ENCODE measurements at regions not wholly inside any gene's neighbourhood (a gene's known extent, or its start where the extent isn't known, plus 50 kb on each side); places are given as distances from the start of the nearest gene placed in this dataset.
"Not testable (repeated sequence)": the region's sequence is repeated elsewhere in the genome, so short reads cannot be mapped to it uniquely, and the experiment has no call there.

DNA sequence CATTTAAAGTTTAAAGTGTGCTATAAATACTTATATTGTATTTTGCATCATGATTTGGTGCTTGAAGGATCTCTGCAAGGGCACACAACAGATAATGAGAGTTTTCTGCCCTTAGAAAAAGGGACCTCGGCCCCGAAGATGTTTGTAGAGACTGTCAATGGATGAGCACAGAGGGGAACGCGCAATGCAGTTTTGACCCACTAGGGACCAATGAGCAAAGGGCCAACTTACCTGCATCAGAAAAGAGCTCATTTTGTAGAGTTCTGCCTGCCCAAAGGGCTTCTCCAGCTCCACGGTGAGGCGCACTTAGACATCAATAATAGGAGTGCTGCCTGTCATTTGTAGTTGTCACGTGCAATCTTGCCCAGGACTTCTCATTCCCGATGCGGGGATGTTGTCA is 91.1 kb downstream of the BUB3 start:
- Histone ChIP-seq H3K4me1 (replicated peaks) (no peaks in the 10 kb centered on the region), H3K9me3 (no peaks in the 10 kb centered on the region), H3K4me3 (no peak overlapping the region), H3K27ac (no peak overlapping the region), H3K36me3 (no peaks in the 10 kb centered on the region), H3K27me3 (replicated peaks; ENCODE audit: insufficient read depth) (no peaks in the 10 kb centered on the region)
- TF ChIP-seq CTCF (IDR thresholded peaks at IDR 0.05) (no peak), POLR2AphosphoS5 (IDR thresholded peaks at IDR 0.05) (no peak), POLR2A (IDR thresholded peaks at IDR 0.05) (no peak)
- intact Hi-C loops (cut with DNase I), result no loop called here
- 92% methylated on average over 9 of the region's 9 CpGs for WGBS
- no peak for DNase-seq (ENCODE audit: low spot score)

- whole genome bisulfite sequencing, result 40% methylated on average over 1 of the region's 1 CpG
- H3K4me3 ChIP-seq, result no peak overlapping the region
- no peaks in the 10 kb centered on the region for H3K4me1 ChIP-seq (replicated peaks)
- H3K27ac ChIP-seq, result no peak overlapping the region
- DNase-seq (ENCODE audit: low spot score), result no peak
- H3K36me3 ChIP-seq, result no peaks in the 10 kb centered on the region
- no peaks in the 10 kb centered on the region for H3K9me3 ChIP-seq
- no peaks in the 10 kb centered on the region for H3K27me3 ChIP-seq (replicated peaks; ENCODE audit: insufficient read depth)
- TF ChIP-seq CTCF (IDR thresholded peaks at IDR 0.05) (no peak), POLR2A (IDR thresholded peaks at IDR 0.05) (no peak), POLR2AphosphoS5 (IDR thresholded peaks at IDR 0.05) (no peak)
- intact Hi-C loops (cut with DNase I), result no loop called here
These were observed 95.7 kb downstream of the BUB3 start for GRCh38 chr10:123249894-123250293.

- TF ChIP-seq POLR2AphosphoS5 (IDR thresholded peaks at IDR 0.05), result no peak
- no peak for TF ChIP-seq CTCF (IDR thresholded peaks at IDR 0.05)
- no peak for TF ChIP-seq POLR2A (IDR thresholded peaks at IDR 0.05)
- intact Hi-C loops (cut with DNase I), result no loop called here
- Histone ChIP-seq H3K36me3 (no peaks in the 10 kb centered on the region), H3K4me3 (no peak overlapping the region), H3K27ac (no peak overlapping the region), H3K9me3 (no peaks in the 10 kb centered on the region), H3K4me1 (replicated peaks) (no peaks in the 10 kb centered on the region), H3K27me3 (replicated peaks; ENCODE audit: insufficient read depth) (no peaks in the 10 kb centered on the region)
- 36% methylated on average over 4 of the region's 4 CpGs for WGBS
- no peak for DNase-seq (ENCODE audit: low spot score)
These were observed 96.4 kb downstream of the BUB3 start for GRCh38 chr10:123250640-123251039.

- Histone ChIP-seq H3K27ac (no peak overlapping the region), H3K9me3 (no peaks in the 10 kb centered on the region), H3K36me3 (no peaks in the 10 kb centered on the region), H3K4me3 (no peak overlapping the region), H3K27me3 (replicated peaks; ENCODE audit: insufficient read depth) (no peaks in the 10 kb centered on the region), H3K4me1 (replicated peaks) (no peaks in the 10 kb centered on the region)
- intact Hi-C loops (cut with DNase I), result no loop called here
- TF ChIP-seq POLR2AphosphoS5 (IDR thresholded peaks at IDR 0.05) (no peak), CTCF (IDR thresholded peaks at IDR 0.05) (no peak)
- 31% methylated on average over 4 of the region's 4 CpGs for WGBS
- no peak for DNase-seq (ENCODE audit: low spot score)
These were observed 98.6 kb downstream of the BUB3 start for GRCh38 chr10:123252779-123253178.

DNA sequence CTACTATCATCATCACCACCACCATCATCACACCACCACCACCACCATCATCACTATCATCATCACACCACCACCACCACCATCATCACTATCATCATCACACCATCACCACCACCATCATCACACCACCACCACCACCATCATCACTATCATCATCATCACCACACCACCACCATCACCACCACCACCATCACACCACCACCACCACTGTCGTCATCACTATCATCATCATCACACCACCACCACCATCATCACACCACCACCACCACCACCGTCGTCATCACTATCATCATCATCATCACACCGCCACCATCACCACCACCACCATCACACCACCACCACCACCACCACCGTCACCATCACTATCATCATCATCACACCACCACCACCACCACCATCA is 100.1 kb downstream of the BUB3 start:
- intact Hi-C loops (cut with DNase I), result not testable (repeated sequence)
- WGBS, result 80% methylated on average over 5 of the region's 5 CpGs

More for the DNA sequence above, 100.1 kb downstream of the BUB3 start:
- H3K36me3 ChIP-seq; H3K27me3 ChIP-seq (replicated peaks; ENCODE audit: insufficient read depth); H3K27ac ChIP-seq; H3K4me3 ChIP-seq; H3K4me1 ChIP-seq (replicated peaks); DNase-seq (ENCODE audit: low spot score); H3K9me3 ChIP-seq: not testable (repeated sequence)
